ENCODE measurements at regions not wholly inside any gene's neighbourhood (a gene's known extent, or its start where the extent isn't known, plus 50 kb on each side); places are given as distances from the start of the nearest gene placed in this dataset.
A peak's percentile ranks its signal among the peaks of the same experiment; 100 is the strongest.

GRCh38 chr7:21217365-21217764, 210.5 kb upstream of the SP4 start:
- DNase-seq (ENCODE audit: low read depth in 3 of 3): no peak

- no peak for DNase-seq (ENCODE audit: low read depth in 3 of 3)
Observed at GRCh38 chr7:21218155-21218554, 209.7 kb upstream of the SP4 start.

DNA sequence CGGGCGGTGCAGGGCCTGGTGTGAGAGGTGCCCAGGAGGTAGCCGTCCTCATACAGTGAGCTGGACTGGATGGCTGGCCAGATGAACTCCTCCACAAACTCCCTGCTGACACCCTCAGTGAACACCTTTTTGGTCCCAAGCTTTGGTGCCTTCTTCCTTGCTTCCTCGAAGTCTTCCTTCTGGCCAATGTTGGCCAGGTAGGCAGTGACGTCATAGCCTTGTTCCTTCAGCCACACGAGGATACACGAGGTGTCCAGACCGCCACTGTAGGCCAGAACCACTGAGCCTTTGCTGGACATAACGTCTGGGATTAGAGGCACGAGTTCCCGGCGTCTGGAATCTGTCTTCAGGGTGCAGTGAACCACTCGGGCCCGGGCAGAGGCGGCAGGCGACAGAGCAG, 206.8 kb upstream of the SP4 start:
- DNase-seq (ENCODE audit: low read depth in 3 of 3): no peak

DNA sequence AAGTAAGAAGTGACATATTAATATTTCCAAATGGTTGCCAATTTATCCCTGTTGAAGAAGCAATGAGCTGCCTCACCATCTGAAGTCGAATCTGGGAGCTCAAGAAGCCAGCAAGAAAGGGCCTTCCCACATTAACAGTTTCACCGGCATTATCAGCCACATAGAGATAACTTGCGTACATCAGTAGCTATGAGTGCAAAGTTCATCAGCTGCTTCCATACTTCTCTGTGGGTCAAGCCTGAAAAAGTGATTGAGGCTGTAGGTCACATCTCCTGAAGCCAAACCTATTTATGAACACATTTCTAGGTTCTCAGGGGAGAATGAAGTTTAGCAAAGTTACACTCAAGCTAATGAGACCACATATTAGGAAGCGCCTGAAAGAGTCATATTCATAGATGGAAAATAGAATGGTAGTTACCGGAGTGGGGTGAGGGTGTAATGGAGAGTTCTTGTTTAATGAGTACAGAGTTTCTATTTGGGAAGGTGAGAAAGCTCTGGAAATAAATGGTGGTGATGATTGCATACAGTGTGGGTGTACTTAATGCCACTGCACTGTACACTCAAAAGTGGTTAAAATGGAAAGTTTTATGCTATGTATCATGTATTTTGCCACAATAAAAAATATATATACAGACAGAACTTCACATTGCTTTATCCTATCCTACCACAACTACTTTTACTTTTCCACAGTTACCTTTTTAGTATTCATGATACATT, 189.3 kb upstream of the SP4 start:
- DNase-seq (ENCODE audit: low read depth in 3 of 3): no peak

- DNase-seq (ENCODE audit: low read depth in 3 of 3): no peak
Observed at GRCh38 chr7:21243265-21243664, 184.6 kb upstream of the SP4 start.

DNA sequence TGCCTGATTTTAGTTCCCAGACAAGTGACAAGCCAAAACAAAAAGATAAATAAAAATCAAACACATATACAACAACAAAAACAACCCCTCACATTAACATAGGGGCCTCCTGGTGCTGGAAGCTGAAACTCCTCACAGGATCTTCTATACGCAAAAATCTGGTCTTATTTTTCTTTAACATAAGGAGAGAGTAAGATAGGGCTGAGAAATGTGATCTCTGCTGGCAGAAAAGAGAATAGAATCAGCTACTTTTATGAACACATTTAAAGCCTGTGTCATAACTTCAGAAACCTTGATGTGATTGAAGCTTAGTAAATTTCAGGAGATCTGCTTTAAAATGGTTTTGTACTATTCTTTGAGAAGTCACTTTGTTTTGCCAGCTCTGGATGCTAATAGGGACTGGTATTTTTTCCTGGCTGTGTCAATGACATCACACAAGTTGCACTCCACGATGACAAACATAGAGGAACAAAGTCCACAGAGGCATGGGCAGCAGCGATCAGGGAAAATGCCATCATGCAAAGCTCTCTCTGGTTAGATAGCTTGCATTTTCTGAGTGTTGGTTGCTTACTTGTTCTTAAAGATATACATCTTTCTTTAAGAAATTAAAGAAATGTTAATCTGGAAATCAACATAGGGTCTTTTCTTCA, 176.6 kb upstream of the SP4 start:
- no peak for DNase-seq (ENCODE audit: low read depth in 3 of 3)

GRCh38 chr7:21253740-21254687, 173.9 kb upstream of the SP4 start:
- peak in 1 of 3 experiments; percentile 4 for DNase-seq (ENCODE audit: low read depth in 3 of 3)

- peak in 1 of 3 experiments; percentile 2 for DNase-seq (ENCODE audit: low read depth in 3 of 3)
Observed at GRCh38 chr7:21256310-21256877, 171.5 kb upstream of the SP4 start.

DNA sequence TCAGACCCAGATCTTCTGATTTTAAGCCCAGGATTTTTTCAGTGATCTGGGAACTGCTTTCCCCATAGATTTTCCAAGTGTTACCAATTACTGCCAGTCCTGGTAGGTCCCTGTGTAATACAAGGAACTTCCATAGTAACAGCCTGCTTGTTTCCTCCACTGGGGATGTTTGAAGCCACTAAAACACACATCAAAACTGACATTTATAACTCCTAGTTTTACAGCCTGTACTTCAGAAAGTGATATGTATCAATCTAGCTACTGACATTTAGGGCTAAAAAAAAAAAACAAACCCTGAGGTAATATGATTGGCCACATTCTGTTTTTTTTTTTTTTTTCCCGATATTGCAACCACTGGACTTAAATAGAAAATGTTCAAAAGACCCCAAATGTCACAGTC, 166.9 kb upstream of the SP4 start:
- DNase-seq (ENCODE audit: low read depth in 3 of 3): no peak

GRCh38 chr7:21261627-21262594, 166.0 kb upstream of the SP4 start:
- DNase-seq (ENCODE audit: low read depth in 3 of 3): peak in 2 of 3 experiments; percentile 6 to 20

GRCh38 chr7:21269021-21269420, 158.9 kb upstream of the SP4 start:
- DNase-seq (ENCODE audit: low read depth in 3 of 3): no peak

DNA sequence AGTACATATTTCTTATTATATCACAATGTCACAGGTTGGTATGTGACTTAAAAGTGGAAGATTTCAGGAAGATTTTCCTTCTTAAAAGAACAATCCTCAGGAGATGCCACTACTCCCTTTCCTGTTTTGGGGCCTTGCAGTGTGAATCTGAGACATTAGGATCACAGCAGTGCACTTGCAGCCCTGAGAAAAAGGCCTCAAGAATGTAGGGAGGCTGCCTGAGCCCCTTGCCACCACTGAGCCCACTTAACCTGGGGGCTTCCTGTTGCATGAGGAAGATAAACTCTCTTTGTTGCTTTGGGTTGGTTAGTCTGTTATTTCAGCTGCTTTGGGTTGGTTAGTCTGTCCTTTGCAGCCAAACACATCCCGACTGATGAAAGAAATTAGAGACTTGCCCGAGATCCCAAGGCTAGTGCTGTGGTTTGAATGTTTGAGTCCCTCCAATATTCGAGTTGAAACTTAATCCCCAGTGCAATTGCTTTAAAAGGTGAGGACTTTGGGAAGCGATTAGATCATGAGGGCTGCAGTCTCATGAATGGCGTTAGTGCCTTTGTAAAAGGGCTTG, 151.3 kb upstream of the SP4 start:
- no peak for DNase-seq (ENCODE audit: low read depth in 3 of 3)

DNA sequence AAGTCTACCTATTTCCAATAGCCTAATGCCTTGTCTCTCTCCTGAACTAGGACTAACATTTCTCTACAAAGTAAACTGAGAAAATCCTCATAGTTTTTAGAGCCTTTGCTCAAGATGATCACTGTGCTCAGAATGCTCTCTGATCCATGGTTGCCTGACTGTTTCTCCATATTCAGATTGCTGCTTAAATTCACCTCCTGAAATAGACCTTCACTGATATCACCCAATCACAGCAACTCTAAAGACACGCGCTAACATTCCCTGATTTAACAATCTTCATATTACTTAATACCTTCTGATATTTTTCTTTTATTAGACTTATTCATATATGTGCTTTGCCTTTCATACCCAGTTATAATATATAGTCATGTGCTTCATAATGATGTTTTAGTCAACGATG, 148.9 kb upstream of the SP4 start:
- no peak for DNase-seq (ENCODE audit: low read depth in 3 of 3)

DNA sequence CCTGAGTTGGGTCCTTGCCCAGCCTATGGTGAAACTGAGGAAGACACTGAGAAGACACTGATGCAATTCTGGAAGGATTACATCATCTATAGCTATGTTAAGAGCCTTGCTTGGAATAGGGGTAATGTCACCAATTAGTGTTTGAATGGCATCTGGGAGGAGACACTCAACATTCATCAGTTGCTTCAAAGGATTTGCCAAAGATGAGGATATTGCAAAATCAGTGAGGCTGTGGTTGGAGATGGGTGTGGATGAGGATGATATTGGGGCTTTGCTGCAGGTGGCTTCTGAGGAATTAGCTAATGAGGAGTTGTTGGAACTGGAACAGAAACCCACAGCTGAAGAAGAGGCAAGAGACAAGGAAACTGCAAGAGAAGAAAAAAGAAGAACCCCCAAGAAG, 146.7 kb upstream of the SP4 start:
- no peak for DNase-seq (ENCODE audit: low read depth in 3 of 3)

GRCh38 chr7:21293771-21294170, 134.1 kb upstream of the SP4 start:
- DNase-seq (ENCODE audit: low read depth in 3 of 3): no peak

DNA sequence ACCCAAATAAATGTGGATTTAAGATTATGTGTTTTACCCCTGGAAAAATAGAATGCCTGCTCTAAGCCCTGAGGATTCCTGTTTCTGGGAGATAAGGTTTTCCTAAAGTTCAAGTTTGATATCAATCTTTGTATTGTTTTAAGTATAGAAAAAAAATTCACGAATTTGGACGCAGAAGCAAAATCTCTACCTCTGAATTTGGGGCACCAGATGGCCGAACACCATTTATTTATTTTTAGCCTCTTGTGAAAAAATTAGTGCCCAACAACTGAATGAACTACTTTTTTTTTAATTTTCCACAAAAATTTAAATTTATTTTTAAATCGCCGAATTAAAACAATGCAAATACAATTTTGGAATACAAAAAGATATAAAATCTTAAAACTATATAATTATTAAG, 128.1 kb upstream of the SP4 start:
- no peak for DNase-seq (ENCODE audit: low read depth in 3 of 3)

GRCh38 chr7:21300692-21301091, 127.2 kb upstream of the SP4 start:
- no peak for DNase-seq (ENCODE audit: low read depth in 3 of 3)

- no peak for DNase-seq (ENCODE audit: low read depth in 3 of 3)
Observed at GRCh38 chr7:21304808-21305375, 123.0 kb upstream of the SP4 start.

- DNase-seq (ENCODE audit: low read depth in 3 of 3): no peak
Observed at GRCh38 chr7:21305455-21306235, 122.2 kb upstream of the SP4 start.

Measured in stimulated activated CD4-positive, alpha-beta T cell treated with anti-CD3 and anti-CD28 coated beads, TNF-alpha, amount 100 ng/mL, for 4 hours (primary cell).